OCI-LY3 (cell line): ENCODE measurements at regions not wholly inside any gene's neighbourhood (a gene's known extent, or its start where the extent isn't known, plus 50 kb on each side); places are given as distances from the start of the nearest gene placed in this dataset.

ENCODE experiments used
- H2AFZ ChIP-seq: fragments of 200-600, 300-600 bp; shearing (Covaris generic); 2 replicates; pipeline ENCODE4 v1.6.0; 2014; ENCODE audit warnings: antibody characterized with exemption, low read depth, low read length
- H3K27ac ChIP-seq: fragments of 200-600, 300-600 bp; sonication (generic); 2 replicates; pipeline ENCODE4 v1.5.1; 2014; ENCODE audit warnings: mild to moderate bottlenecking, low read length, moderate library complexity, mixed read lengths
- H3K27me3 ChIP-seq: fragments of 200-600, 300-600 bp; sonication (generic); 2 replicates; pipeline ENCODE4 v1.6.1; 2014; ENCODE audit warnings: low read depth, low read length, mixed read lengths
- H3K36me3 ChIP-seq: fragments of 200-600, 300-600 bp; sonication (generic); replicated peaks from 2 replicates; pipeline ENCODE3; 2014; ENCODE audit warnings: low read depth, low read length, mixed read lengths
- H3K4me1 ChIP-seq: fragments of 300-600, 200-600 bp; sonication (generic); 2 replicates; pipeline ENCODE4 v1.6.1; 2014; ENCODE audit warnings: low read length, mixed read lengths
- H3K4me2 ChIP-seq: fragments of 200-600, 300-600 bp; sonication (generic); 2 replicates; pipeline ENCODE4 v1.6.1; 2014; ENCODE audit warnings: low read length, mixed read lengths
- H3K4me3 ChIP-seq: fragments of 300-600, 200-600 bp; sonication (generic); 2 replicates; pipeline ENCODE4 v1.5.1; 2014; ENCODE audit warnings: antibody characterized with exemption, mild to moderate bottlenecking, low read length, moderate library complexity
- H3K79me2 ChIP-seq: fragments of 300-600, 200-600 bp; shearing (Covaris generic); 2 replicates; pipeline ENCODE4 v1.6.1; 2014; ENCODE audit warnings: mild to moderate bottlenecking, low read length, mixed read lengths
- H3K9ac ChIP-seq: fragments of 300-600, 200-600 bp; shearing (Covaris generic); 2 replicates; pipeline ENCODE4 v1.6.0; 2014; ENCODE audit warnings: mild to moderate bottlenecking, low read length, moderate library complexity
- H3K9me3 ChIP-seq: fragments of 200-600, 300-600 bp; shearing (Covaris generic); 2 replicates; pipeline ENCODE4 v1.6.1; 2014; ENCODE audit warnings: low read length, mixed read lengths; ENCODE audit not compliant: insufficient read depth
- H4K20me1 ChIP-seq: fragments of 200-600, 300-600 bp; sonication (generic); 2 replicates; pipeline ENCODE4 v1.6.1; 2016; ENCODE audit warnings: low read length, mixed read lengths; ENCODE audit not compliant: insufficient read depth
- CTCF ChIP-seq: fragments of 200-600, 300-600 bp; sonication (generic); IDR thresholded peaks from 2 replicates; pipeline ENCODE4 v1.5.1; 2014; ENCODE audit warnings: antibody characterized with exemption, low read length, low read depth
- EZH2phosphoT487 ChIP-seq: fragments of 200-600 bp; shearing (Covaris generic); IDR thresholded peaks from 2 replicates; pipeline ENCODE4 v1.6.1; 2018; ENCODE audit warnings: antibody characterized with exemption, mixed run types, low read depth

DNA sequence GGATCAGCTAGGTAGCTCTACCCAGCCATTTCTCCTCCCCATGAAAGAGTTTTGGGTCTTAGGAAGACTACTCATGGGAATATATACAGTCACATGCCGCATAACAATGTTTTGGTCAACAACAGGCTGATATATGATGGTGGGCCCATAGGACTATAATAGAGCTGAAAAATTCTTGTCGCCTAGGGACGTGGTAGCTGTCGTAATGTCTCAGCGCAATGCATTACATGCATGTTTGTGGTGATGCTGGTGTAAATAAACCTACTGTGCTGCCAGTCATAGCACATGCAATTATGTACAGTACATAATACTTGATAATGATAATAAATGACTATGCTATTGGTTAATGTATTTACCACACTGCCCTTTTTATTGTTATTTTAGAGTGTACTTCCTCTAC, 78.2 kb upstream of the DLX6 start:
- Histone ChIP-seq H2AFZ (no peak overlapping the region), H3K79me2 (no peaks in the 10 kb centered on the region), H3K4me1 (no peaks in the 10 kb centered on the region), H3K4me3 (no peak overlapping the region), H3K27me3 (no peaks in the 10 kb centered on the region), H3K9ac (no peak overlapping the region), H3K27ac (no peak overlapping the region), H4K20me1 (no peaks in the 10 kb centered on the region), H3K4me2 (no peak overlapping the region), H3K9me3 (no peaks in the 10 kb centered on the region), H3K36me3 (no peaks in the 10 kb centered on the region)
- TF ChIP-seq EZH2phosphoT487 (no peak), CTCF (no peak)

- H3K4me2 ChIP-seq = no peak overlapping the region
- H4K20me1 ChIP-seq = no peaks in the 10 kb centered on the region
- no peak overlapping the region for H2AFZ ChIP-seq
- no peaks in the 10 kb centered on the region for H3K27me3 ChIP-seq
- no peak overlapping the region for H3K4me3 ChIP-seq
- no peaks in the 10 kb centered on the region for H3K9me3 ChIP-seq
- no peak overlapping the region for H3K27ac ChIP-seq
- no peak overlapping the region for H3K9ac ChIP-seq
- no peaks in the 10 kb centered on the region for H3K79me2 ChIP-seq
- no peaks in the 10 kb centered on the region for H3K36me3 ChIP-seq
- H3K4me1 ChIP-seq = no peaks in the 10 kb centered on the region
- TF ChIP-seq CTCF (no peak), EZH2phosphoT487 (no peak)
Observed at GRCh38 chr7:96928965-96929364, 76.4 kb upstream of the DLX6 start.

- Histone ChIP-seq H2AFZ (no peak overlapping the region), H3K9me3 (no peaks in the 10 kb centered on the region), H3K79me2 (no peaks in the 10 kb centered on the region), H3K4me2 (no peak overlapping the region), H4K20me1 (no peaks in the 10 kb centered on the region), H3K27ac (no peak overlapping the region), H3K36me3 (no peaks in the 10 kb centered on the region), H3K4me1 (no peaks in the 10 kb centered on the region), H3K4me3 (no peak overlapping the region), H3K27me3 (no peaks in the 10 kb centered on the region; the same call in 1 of the 2 replicates), H3K9ac (no peak overlapping the region)
- TF ChIP-seq CTCF (no peak), EZH2phosphoT487 (no peak)
Observed at GRCh38 chr7:96931891-96932290, 73.5 kb upstream of the DLX6 start.

DNA sequence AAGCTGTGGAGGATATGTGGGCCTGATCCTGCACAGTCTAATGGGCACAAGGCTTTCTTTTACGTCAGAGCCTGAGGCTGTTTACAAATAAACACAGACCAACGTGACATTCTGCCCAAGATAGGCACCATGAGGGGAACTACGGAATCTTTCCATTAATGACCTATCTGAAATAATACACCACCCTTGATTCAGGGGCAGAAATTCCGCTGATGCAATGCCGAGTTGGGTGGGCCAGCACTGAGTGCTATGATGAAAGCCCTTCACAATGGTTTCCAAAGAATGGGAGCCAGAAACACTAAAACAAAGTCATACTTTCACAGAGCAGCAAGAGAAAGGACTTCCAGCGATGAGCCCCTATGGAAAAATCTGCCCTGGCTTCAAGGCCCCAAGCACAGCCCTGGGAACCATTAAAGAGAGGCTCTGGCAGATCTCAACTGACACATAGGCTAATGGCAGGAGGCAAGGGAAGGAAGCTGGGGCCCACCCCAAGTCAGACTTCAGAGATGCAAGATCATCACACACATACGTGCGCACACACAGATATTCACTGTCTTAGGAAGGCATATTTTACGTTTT, 72.2 kb upstream of the DLX6 start:
- no peak overlapping the region for H3K4me2 ChIP-seq
- no peaks in the 10 kb centered on the region for H4K20me1 ChIP-seq

More for the DNA sequence above, 72.2 kb upstream of the DLX6 start:
- H3K9me3 ChIP-seq = no peaks in the 10 kb centered on the region
- no peak overlapping the region for H2AFZ ChIP-seq
- no peaks in the 10 kb centered on the region for H3K36me3 ChIP-seq
- H3K79me2 ChIP-seq = no peaks in the 10 kb centered on the region
- TF ChIP-seq EZH2phosphoT487 = no peak
- TF ChIP-seq CTCF = no peak
- H3K9ac ChIP-seq = no peak overlapping the region
- no peaks in the 10 kb centered on the region; the same call in 1 of the 2 replicates for H3K27me3 ChIP-seq
- no peak overlapping the region for H3K4me3 ChIP-seq
- no peaks in the 10 kb centered on the region for H3K4me1 ChIP-seq
- no peak overlapping the region for H3K27ac ChIP-seq
